Caki2 (cell line): ENCODE measurements at regions not wholly inside any gene's neighbourhood (a gene's known extent, or its start where the extent isn't known, plus 50 kb on each side); places are given as distances from the start of the nearest gene placed in this dataset.
"Not testable (repeated sequence)": the region's sequence is repeated elsewhere in the genome, so short reads cannot be mapped to it uniquely, and the experiment has no call there.

Experiments used
- DNase-seq: peaks from one replicate; pipeline ENCODE4 v3.0.0-alpha.2; 2015; ENCODE audit warnings: low read depth
- in situ Hi-C: cut with HindIII; loops from 2 replicates; pipeline ENCODE4 v1.10.0; 2016; ENCODE audit warnings: low sequenced_read_pairs, low pct_unique_long_range_greater_than_20kb, mixed read lengths

DNA sequence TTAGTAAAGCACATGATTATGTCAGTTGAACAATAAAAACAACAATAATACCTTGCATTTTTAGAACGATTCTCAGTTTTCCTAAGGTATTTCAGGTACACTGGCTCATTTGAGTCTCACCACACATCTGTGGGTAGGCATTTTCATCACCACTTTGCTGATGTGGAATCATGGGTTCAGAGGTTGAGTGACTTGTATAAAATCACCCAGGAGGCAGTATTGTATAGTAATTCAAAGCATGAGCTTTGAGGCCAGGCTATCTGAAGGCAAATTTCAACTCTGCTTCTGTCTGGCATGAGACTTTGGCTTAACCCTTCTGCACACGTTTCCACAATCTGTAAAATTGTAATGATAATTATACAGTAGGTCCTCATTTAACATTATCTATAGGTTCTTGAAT is 183.9 kb upstream of the CMC1 start:
- no peak for DNase-seq
- in situ Hi-C loops, result no loop called here

DNA sequence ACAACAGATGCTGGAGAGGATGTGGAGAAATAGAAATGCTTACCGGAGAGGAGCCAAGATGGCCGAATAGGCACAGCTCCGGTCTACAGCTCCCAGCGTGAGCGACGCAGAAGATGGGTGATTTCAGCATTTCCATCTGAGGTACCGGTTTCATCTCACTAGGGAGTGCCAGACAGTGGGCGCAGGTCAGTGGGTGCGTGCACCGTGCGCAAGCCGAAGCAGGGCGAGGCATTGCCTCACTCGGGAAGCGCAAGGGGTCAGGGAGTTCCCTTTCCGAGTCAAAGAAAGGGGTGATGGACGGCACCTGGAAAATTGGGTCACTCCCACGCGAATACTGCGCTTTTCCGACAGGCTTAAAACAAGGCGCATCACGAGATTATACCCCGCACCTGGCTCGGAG is 182.2 kb upstream of the CMC1 start:
- DNase-seq, in situ Hi-C loops: not testable (repeated sequence)

DNA sequence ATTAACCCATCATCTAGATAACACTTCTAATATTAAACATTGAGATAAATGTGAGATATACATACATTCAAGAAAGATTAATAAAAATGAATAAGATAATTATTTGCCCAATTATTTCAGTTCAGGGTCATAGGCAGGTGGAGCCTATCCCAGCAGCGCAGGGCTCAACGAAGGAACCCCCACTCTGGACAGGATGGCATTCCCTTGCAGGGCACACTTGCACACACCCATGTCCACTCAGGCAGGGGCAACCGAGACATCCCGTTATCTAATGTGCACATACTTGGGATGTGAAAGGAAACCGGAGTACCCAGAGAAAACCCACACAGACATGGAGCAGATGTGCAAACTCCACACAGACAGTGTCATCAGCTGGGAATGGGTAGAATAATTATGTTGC is 175.4 kb upstream of the CMC1 start:
- in situ Hi-C loops, result no loop called here
- DNase-seq, result no peak

DNA sequence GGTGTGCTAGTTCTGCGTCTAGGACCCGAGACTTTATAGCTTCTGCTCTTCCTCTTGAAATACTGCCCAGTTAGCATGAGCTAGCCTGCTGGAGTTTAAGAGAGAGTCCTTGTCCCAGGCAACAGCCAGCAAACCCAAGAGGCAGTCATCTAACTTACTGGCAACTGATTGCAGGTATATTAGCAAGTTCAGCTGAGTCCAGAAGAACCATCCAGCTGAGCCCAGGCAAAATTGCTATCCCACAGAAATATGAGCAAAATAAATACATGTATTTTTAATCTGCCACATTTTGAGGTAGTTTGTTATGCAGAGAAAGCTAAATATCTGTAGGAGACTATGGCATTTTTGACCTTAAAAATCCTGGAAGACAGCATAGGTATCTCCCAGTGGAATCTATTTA is 174.4 kb upstream of the CMC1 start:
- no peak for DNase-seq
- in situ Hi-C loops, result no loop called here

DNA sequence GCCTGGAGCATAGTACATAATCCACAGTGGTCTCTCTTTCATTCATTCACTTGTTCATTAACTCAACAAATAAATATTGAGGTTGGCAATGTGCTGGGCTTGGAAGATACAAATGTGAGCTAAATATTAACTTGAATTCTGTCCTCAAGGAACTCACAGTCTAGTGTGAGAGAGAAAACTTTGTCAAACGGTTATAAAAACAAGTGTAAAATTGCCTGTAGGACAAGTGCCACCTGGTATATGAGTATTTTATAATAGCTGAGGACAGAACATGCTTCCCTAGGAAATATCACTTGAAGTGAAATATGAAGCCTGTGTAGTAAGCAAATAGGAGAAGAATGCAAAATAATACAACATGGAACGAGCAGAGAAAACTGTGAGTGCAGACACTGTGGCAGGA is 173.1 kb upstream of the CMC1 start:
- peak; percentile 57 for DNase-seq
- in situ Hi-C loops, result no loop called here

DNA sequence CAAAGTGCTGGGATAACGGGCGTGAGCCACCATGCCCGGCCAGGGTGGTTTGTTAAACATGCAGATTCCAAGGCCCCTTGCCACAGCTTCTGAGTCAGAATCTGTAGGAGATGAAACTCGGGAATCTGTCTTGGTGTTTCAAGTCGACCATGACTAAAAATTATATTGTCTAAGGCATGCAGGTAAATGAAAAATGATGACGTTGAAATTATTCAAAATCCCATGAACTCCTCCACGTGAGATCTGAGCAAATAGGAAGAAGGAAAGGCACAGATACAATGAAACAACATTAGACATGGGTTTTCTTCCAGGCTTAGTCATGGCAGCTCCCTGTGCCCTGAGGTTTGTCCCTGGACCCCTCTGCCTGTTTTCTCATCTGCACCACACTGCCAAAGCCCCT is 172.0 kb upstream of the CMC1 start:
- in situ Hi-C loops, result no loop called here
- no peak for DNase-seq

DNA sequence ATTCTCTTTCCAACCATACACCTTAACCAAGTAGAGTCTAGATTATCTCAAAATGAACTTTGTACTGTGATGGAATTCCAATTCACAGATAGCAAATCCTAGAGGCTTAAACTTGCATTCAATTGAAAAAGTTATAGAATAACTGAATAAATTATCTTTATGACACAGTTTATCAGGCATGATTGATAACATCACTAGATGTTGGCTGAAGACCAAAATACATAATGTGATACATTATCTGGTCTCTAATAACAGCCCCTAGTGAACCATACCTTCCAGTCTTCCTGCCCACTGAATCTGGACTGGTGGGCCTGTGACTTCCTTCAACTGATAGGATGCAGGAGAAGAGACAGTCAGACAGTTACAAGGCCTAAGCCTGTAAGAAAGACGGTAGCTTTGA is 165.2 kb upstream of the CMC1 start:
- no peak for DNase-seq
- in situ Hi-C loops, result no loop called here

DNA sequence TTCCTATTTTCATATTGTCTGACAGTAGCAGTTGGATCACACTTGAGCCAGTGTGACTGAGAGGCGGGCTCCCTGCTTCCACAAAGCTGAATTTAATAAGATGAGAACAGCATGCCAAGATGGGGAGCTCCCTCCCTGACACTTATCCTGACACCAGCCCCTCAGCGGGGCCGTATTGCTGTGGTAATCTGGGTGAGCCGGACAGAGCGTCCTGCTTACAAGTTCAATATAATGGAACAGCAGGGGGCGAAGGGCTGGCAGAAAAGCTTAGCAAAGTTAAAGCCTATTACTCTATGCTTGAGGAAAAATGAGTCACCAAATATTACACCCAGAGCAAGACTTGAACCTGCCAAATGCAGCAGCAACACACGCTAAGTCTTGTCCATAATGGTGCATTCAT is 163.8 kb upstream of the CMC1 start:
- in situ Hi-C loops, result no loop called here
- DNase-seq, result no peak

DNA sequence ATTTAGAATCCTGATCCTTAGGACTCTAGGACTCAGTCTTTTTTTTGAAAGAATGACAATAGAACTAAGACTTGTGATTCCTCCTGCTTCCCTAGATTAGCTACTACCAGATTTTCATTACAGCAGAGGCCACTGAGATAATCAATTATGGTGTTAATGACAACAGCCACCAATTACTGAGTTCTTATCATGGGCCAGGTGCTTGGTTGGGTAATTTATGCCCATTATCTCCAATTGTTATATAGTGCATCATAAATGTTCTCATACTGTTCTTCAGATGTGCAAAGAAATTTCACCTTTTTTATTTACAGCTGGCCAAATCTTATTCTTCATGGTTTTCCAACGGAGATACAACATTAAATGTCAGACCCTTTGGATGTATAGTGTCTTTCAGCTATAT is 162.9 kb upstream of the CMC1 start:
- no peak for DNase-seq
- in situ Hi-C loops, result no loop called here

DNA sequence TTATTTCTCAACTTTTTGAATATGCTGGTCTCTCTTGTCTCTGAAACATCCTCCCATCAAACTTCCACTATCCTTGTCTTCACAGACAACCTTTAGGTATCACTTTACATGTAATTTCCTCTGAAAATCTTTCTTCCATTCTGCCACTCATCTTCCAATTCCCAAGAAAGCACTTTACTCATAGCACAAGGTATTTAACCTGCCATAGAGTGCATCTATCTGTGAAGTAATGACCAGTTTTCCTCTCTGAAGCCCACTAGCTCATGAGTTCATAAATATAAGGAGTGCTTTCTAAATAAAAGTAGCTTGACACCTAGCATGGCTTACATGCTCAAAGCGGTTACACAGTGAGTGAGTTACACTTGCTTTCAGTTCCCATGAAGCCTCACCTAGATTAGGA is 160.7 kb upstream of the CMC1 start:
- in situ Hi-C loops, result no loop called here
- DNase-seq, result no peak

DNA sequence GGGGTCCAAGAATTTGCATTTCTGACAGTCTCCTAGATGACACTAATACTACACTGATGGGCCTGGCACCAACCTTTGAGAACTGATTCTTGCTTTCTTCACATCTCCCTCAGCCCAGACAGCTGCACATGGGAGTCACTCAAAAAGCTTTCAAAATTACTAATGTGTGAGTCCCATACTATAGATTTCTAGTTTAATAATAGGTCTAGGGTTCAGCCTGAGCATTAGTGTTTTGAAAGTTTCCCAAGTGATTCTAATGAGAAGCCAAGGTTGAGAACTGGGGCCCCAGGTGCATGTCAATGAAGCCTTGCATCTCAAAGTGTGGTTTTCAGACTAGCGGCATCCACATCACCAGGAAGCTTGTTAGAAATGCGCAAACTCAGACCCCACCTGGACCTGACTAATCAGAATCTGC is 159.9 kb upstream of the CMC1 start:
- in situ Hi-C loops, result no loop called here

DNA sequence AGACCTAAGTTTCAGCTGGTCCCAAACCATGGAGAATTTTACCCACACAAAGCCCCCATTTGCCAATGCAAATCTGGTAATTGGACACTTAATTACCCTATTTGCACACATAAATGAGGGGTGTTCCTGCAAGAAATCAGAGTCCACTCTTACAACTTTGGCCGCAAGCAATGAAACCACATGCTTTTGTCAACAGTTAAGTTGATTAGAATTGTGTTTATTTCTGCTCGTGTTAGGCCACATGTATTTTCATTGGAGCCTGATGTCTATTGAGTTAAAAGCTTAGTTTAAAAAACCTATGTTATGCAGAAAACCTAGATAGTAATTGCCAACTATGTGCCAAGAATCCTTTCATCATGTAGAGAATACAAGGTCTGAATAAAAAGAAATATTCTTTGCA is 153.8 kb upstream of the CMC1 start:
- in situ Hi-C loops, result no loop called here
- DNase-seq, result no peak

More for the DNA sequence above, 159.9 kb upstream of the CMC1 start:
- no peak for DNase-seq

DNA sequence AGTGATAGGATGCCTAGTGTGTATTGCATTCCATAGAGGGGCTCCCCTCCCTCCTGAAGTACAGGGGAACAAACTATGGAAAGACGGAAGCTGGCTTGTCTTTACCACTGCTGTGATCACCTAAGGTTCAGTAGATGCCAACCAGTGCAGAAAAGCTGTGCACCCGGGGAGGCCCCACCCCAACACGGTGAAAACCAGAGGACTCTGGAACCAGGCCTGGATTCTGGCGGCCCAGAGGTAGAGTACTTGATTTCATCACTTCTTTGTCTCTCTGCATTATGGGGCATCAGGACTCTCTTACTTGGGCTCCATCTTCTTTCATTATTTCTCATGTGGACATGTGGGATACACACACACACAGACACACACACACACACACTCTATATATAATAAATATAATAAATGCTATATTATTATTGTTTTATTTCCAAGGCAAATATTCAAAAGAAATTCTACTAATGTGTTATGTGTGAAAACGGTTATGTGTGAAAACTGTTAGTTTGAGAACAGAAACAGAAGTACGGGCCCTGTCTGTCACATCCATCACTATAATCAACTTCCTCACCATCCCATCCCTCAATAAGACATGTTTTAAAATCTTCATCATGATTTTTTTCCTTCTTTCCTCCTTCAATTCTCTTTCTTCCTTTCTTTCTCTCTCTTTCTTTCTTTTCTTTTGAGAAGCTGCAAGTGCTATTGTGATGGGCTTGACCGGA is 152.4 kb upstream of the CMC1 start:
- DNase-seq, result no peak
- in situ Hi-C loops, result no loop called here

DNA sequence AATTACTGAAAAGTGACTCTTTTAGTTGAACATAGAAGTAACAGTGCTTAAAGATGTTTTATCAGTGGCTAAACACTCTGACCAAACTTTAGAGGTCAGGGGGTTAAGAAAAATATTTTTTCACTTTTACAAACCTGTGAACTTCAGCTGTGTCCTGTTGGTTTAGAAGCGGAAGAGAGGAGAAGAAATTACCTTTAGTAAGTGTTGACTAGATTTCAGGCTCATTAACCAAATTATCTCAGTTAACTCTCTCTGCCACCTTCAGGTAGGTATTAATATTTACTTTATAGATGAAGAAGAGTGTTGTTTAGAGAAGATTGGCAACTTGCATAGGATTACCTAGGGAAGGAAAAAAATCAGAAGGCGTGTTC is 151.9 kb upstream of the CMC1 start:
- DNase-seq, result no peak
- in situ Hi-C loops, result no loop called here

DNA sequence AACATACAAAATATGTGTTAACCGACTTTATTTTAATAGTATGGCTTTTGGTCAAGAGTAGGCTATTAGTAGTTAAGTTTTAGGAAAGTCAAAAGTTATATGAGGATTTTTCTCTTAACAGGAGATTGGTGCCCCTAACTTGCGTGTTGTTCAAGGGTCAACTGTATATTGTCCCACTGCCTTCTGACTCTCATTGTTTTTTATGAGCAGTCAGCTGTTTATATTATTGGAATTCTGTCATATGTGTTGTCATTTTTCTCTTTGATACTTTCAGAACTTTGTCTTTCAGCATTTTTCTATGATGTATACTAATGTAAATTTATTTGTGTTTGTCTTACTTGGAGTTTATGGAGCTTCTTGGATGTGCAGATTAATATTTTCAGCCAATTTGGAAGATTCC is 142.1 kb upstream of the CMC1 start:
- DNase-seq, result no peak
- in situ Hi-C loops, result no loop called here

DNA sequence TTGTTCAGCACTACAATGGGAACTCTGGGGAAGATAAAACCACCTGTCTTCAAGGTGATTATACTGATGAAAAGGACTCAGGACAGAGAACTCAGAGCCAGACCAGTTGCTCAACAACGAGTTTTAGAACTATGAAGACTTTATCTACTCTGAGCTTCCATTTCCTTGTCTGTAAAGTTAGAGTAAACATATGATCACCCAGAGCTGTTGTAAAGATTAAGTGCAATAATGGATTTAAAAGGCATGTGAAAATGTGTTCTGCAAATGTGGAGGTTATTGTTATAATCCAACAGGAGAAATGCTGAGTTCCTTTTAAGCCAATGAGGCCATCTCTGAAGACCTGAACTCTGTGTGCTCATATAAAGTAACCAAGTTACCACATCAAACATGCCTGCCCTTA is 139.7 kb upstream of the CMC1 start:
- in situ Hi-C loops, result no loop called here
- no peak for DNase-seq

DNA sequence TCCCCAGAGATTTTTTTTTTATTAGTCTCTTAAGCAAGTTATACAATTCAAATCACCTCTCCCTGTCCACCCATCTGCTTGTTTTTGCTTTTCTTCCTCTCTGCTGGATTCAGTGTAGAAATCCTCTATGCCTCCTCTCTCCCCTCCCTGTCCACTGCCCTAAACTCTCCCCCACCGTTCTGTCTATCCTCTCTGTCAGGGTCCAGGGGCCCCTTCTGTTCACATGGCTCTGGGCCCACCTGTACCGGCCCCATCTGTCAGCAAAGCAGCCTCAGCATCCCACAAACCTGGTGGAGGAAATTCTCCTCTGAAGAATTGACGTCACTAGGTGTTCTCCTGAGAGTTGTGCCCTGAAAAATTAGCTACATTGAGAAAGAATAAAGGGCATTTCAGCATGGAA is 137.6 kb upstream of the CMC1 start:
- no peak for DNase-seq
- in situ Hi-C loops, result no loop called here

DNA sequence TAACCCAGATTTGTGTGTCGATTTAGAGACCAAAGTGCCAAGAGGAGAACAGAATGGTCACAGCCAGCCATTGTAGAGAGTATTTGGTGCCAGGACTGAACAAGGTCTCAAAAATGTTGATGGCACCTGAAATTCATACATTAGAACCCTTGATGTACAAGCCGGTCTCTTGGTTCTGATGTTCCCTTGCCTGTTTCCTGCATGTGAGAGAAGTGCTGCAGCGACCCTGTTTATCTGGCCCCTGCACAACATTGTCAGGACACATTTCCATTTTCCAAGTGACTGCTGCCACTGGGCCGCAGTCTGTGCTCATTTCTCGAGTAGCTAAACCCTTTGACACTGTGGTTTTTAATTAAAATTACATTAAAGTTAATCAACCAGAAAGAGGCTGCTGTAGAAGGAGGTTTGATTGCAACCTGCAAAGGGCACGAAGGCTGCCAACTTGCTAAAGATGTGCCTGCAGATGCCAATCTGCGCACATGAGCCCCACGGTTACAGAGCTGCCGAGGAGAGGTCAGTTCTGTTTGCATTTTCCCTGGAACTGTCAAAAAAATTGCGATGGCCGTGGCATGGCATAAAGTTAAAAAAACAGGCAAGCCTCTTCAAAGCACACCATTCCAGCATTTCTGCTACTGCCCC is 136.4 kb upstream of the CMC1 start:
- in situ Hi-C loops, result no loop called here
- DNase-seq, result no peak

DNA sequence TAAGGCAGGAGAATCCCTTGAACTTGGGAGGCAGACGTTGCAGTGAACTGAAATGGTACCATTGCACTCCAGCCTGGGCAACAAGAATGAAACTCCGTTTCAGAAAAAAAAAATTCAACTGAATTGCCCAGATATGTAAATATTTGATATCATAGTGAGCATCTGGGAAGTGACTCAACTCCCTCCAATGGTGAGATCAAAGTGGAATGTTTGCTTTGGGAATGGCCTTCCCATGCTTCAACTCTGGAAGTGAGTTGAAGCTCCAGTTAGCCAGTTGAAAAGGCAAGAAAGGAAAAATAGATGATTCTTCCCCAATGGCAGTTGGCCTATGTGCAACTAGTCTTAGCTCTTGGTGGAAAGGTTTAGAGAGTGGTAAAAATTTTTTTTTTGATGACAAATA is 131.6 kb upstream of the CMC1 start:
- in situ Hi-C loops, result no loop called here
- no peak for DNase-seq

DNA sequence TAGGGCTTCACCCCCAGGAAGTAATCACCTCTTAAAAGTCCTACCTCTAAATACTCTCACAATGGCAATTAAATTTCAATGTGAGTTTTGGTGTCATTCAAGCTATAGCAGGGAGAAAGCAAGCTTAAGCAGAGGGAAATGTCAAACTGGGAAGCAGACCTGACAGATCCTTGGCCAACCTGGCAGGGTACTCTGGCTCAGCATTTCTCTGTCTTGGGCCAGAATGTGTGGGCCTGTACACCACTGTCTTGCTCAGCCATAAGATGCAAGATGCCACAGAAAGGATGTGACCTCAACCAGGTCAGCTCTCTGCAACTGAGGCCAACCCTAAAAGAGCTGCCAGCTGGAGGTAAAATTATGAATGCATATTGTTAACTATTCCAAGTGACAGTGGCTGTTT is 130.6 kb upstream of the CMC1 start:
- in situ Hi-C loops, result no loop called here
- no peak for DNase-seq
